ENCODE measurements at regions not wholly inside any gene's neighbourhood (a gene's known extent, or its start where the extent isn't known, plus 50 kb on each side); places are given as distances from the start of the nearest gene placed in this dataset.

DNA sequence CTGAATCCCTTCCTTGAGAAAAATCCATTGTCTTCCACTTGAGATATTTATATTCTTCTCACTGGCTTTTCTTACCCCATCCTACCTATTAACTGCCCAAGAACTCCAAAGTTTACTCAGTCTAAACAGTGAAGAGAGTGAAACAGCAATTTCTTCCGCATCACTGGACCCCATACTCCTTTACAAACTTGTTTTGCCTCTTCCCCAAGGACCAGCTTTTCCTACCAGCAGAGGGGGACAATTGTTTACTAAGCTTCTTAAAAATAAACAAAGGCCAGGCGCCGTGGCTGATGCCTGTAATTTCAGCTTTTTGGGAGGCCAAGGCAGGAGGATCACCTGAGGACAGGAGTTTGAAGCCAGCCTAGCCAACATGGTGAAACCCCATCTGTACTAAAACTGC is 52.0 kb downstream of the LRATD1 start:
- DNase-seq: no peak

DNA sequence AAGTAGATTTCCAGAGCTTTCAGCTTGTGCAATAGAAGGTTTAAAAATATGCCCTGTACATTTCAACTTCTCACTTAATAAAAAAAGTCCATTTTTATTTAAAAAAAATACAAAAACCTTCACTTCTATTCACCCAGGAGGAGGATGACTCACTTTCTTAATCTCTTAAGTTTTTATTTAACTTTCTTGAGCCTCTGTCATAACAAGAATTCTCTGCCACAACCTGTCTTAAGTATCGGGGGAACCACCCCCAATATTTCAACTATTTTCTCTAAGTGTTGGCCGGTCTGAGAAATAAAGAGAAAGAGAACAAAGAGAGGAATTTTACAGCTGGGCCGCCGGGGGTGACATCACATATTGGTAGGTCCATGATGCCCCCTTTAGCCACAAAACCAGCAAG is 58.4 kb downstream of the LRATD1 start:
- no peak for DNase-seq

DNA sequence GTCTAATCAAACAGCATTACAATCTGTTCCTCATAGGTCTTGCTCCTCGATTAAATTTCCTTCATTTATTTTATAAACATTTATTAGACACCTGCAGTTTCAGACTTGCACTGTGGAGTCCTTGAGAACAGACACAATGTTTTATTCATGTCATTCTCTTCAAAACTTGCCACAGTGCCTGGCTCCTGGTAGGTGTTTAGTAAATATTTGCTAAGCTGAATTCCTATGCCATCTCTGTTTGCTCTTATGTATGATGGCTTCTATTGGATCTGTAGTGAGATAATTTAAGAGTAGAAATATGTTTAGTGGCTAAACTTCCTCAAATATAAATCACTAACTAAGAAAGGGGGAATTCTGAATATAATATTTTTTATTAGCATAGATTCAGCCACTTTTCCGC is 61.4 kb downstream of the LRATD1 start:
- no peak for DNase-seq

DNA sequence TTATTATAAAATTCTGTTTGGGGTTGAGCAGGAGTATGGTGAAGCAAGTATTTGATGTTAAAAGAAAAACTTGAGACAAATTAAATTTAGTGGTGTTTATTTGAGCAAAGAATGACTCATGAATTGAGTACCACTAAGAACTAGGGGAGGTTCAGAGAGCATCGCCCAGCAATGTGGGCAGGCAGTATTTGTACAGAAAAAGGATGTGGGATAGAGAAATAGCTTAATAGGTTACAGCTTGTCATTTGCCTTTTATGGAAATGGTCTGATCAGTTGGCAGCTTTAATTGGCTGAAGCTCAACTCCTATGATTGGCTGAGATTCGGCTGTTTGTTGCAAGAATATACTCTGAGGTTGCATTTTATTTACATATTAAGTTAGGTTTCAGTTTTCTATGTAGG is 68.2 kb downstream of the LRATD1 start:
- no peak for DNase-seq

DNA sequence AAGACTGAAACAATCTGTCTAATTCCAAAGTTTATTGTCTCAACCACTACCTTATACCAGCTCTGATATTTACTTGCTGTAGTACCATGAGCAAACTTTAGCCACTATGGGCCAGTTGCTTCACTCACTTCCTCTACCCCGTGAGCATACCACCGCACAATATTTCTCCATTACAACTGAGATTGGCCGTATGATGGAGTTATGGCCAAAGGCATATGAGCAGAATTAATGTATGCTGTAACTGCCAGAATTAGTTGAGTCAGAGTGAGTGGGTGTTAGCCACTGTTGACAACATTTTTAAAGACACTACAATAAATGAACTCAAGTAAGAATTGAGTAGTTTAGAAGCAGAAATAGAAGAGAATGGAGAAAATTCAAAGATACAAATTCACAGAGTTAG is 69.7 kb downstream of the LRATD1 start:
- DNase-seq: no peak

DNA sequence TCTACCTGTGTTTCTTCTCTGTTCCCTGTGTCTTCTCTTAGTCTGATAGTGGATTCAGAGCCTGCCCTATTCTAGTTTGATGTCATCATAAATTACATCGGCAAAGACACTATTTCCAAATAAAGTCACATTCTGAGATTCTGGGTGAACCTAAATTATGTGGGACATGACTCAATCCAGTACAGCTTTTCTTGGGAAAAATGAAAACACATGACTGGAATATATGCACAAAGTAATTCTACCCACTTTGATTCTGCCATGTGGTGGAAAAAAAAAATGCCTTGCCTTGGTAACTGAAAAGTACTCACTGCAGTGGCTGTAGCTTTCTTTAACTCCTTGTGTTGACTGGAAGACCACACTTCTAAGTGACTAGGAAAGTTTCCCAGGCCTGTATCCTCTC is 73.7 kb downstream of the LRATD1 start:
- no peak for DNase-seq

DNA sequence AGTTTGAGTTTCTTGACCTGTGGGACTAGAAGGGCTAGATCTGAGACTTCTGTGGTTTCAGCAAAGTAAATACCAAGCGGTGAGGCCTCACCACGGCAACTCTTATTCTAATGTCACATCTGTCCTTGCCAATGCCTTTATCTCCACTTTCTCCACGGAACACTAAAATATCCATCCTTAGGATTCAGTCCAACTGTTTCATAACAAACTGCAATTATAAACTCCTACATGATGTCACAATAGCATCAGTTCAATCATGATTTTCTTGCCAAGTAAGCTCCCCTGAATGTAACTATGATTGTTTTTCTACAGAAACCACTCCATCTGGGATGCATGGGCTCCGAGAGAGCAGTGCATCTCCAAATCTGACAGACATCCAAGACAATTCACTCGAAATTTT is 79.6 kb downstream of the LRATD1 start:
- no peak for DNase-seq

DNA sequence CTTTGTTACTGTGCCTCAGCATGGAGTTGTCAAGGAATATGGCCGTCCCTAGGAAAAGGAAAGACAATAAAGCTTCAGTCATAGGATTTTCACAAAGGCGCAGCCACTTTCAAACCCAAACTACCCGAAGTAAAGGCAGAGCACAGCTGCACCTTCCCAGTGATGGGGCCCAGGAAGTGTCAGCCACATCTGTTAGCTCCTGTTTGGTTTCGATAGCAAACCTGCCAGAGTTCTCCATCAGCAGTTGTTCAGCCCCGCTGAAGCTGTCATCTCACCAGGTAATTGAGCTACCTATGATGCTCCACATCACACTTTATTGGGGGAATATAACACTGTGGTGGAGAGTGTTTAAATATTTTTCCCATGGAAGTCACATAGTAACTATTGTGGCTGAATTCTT is 80.7 kb downstream of the LRATD1 start:
- no peak for DNase-seq

DNA sequence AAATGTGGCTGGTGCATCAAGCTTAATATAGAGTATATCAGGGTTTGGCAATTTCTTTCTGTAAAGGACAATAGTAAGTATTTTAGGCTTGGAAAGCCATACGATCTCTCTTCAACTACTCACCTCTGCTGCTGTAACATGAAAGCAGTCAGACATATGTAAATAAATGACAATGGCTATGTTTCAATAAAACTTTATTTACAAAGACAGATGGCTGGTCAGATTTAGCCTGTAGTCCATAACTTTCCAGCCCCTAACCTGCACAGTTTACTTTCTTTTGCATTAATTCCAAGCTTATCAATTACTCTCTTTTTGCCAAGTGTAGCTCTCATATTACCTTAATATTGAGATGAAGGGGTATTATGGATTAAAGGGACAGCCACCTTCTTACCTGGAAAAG is 83.1 kb downstream of the LRATD1 start:
- DNase-seq: no peak

DNA sequence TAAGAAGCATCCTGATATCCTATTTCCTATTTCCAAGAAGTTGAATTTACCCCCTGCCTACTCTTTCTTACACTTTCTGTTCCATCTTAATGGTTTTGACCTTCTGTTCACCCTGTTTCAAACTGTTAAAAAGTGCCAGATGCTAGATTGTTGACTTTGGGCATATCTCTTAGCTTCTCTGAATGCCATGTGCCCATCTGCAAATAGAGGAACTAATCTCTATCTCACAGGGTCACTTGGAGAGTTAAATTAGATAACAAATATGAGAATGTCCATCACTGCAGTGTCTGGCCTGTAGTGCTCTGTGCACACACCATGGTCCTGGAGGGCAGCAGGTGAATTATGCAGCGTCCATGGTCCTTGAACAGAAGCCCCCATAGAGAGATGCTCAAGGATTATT is 83.8 kb downstream of the LRATD1 start:
- no peak for DNase-seq

DNA sequence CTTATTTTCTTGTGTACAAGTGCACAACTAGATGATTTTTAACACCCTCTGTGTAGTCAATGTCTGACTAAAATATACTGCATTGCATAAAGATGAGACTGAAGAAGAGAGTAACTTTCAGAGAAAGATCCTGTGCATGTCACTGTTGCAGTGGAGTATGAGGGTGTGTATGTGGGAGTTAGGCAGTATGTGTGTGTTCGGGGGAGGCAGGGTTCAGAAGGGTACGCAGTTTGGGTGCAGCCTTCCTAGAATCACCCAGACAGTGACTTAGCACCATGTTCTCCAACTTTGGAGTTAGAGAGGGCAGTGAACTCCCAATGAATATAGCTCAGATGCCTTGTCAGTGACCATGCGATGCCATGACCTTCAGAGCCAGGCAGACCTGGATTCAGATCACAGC is 84.6 kb downstream of the LRATD1 start:
- no peak for DNase-seq

DNA sequence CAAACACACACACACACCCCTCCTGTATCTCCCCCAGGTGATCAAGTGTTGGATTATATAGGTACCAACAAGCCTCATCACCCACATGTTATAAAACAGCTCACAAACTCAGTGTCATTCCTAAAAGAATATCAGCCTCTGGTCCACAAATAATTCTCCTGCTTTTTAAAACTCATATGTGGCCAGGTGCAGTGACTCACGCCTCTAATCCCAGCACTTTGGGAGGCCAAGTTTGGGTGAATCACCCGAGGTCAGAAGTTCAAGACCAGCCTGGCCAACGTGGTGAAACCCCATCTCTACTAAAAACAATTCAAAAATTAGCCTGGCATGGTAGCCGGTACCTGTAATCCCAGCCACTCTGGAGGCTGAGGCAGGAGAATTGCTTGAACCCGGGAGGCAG is 87.8 kb downstream of the LRATD1 start:
- no peak for DNase-seq

DNA sequence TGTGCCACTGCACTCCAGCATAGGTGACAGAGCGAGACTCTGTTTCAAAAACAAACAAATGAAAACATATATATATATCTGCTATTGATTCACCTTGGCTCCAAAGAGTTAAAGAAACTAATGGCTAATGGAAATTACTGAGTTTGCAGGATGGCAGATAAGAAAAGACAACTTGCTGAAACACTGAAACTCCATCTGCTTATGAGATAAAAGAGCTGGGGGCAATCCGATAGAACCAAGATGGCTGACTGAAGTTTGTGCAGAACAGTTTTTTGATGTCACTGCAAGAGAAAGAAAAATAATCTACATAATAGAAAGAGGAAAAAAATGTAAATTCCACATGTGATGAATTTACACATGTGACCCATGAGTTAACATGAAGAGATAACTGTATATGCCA is 88.2 kb downstream of the LRATD1 start:
- DNase-seq: no peak

DNA sequence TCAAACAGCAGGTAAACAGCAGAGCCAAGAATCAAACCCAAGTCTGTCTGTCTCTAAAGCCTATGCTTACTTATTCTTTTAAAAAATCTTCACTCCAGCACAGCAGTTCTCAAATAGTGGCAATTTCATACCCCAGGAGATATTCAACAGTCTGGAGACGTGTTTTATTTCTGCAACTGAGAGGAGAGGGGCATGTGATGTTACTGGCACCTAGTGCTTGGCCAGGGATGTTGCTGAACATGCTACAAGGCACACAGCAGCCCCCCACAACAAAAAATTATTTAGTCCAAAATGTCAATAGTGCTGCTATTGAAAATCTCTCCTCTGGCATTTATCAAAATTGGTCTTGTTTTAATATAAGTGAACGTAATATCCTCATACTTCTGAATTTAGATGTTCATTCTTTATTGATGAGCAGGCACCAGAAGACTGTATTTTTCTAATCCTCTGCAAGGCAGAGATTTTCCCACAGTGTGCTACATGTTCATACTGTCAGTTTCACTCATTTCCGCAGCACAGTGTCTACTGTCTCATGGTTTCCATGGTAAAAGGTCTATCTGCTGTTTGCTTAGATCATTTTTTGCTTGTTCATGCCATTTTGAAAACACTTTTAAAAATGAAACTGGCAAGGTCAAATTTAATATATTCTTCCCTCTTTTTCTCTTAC is 90.5 kb downstream of the LRATD1 start:
- DNase-seq: no peak

DNA sequence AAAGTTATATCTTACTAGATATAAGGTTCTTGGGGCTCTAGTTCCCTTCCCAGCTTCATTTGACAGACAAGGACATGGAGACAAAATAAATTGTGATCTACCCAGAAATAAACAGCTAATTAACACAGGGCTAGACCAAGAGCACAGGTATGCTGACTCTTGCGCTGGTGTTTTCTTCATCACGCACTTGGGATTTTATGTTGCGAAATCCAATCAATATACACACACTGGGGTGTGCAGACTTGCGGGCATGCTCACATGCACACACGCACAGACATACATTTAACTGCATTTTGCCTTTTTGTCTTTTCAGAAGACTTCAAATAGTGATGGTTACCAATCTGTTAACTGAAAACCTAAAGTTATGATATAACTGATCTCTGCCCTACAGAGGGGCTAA is 91.2 kb downstream of the LRATD1 start:
- no peak for DNase-seq

DNA sequence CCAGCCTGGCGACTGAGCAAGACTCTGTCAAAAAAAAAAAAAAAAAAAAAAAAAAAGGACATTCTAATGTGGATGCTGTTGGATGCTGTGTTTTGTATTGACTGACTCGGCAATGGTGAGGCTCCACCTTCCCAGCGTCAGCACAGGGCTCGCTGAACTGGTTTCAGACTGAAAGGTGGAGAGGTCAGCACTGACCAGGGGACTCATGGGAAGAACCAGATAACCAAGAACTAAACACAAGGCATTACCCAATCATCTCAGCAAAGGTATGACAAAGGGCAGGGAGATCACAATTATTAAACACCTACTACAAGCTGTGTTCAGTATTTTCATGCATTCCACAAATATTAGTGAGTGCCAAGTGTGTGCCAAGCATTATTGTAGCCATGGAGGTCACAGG is 103.2 kb downstream of the LRATD1 start:
- DNase-seq: no peak

DNA sequence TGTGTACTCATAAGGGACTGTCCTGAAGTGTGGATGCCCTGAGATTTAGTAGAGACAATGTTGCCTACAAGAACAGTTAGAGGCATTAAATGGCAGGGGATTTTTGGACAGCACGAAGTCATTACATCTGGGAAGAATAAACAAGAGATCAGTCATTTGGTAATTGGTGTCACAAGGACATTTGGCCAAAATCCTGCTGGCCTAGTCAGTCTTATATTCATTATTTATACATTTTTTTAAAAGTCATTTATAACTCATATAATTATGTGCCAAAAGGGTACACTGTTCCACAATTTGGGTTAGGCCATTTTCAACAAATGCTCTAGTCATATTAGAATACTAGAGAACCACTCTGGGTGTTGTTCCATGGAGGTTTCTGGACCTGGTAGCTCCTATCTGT is 104.7 kb downstream of the LRATD1 start:
- DNase-seq: no peak

DNA sequence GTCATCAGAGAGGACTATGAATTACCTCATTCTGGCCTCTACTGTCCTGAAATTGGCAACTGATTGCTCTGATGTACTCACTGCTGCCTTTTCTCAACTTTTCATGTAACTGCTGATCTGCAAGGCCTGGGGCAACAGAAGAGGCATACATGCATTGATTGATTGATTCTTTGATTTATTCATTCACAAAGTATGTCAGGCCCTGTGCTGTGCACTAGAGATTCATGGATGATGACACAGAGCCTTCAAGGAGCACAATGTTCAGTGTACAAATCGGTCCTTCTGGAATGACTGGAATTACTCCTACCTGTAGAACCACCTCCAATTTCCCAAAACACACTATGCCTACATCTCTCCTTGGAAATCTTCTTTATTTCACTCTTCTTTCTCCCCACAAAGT is 111.3 kb downstream of the LRATD1 start:
- DNase-seq: no peak

DNA sequence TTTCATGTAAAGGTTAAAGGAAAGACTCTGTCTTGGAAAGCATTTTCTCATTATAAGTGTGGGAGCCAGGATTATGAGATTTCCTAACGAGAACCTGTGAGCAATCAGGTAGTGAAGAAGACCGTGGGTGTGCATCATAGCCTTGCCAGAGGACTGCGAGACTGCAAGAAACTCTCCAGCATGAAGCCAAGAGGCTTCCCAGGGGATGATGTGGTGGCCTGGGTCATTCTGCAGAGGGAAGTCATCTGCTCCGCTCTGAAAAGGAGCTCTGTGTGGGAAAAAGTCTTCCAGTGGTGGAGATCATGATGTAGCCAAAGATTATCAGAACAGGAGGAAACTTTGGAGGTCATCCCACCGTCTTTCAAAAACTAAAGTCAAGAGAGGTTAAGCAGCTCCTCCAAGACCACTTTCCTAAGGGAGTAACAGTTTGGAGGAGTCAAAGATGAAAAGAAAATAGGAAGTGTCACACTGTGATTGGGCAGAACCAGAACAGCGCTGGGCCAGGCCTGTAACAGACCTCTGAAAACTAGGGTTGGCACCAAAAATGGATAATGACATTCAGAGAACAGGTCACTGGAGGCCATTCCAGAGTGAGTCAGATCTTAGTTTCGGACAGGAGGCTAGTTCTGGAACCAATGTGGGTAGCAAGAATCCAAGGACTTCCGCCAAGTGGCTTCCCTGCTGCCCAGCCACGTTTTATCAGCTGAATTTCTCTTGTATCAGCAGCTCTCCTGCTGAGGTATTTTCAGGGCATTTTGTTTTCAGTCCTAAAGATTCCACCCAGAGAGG is 113.0 kb downstream of the LRATD1 start:
- no peak for DNase-seq

DNA sequence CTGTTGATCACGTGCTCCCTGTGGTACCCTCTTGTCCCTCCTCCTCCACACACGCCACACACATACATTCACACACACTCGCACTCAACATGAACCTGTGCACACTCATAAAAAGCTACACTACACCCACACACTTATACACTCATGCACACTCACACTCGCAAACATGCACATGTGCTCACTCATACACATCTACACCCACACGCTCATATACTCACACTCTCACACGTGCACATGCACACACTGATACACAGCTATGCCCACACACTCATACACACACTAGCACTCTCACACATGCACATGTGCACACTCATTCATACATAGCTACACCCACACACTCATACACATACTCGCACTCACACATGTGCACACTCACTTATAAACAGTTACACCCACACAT is 113.6 kb downstream of the LRATD1 start:
- no peak for DNase-seq

DNA sequence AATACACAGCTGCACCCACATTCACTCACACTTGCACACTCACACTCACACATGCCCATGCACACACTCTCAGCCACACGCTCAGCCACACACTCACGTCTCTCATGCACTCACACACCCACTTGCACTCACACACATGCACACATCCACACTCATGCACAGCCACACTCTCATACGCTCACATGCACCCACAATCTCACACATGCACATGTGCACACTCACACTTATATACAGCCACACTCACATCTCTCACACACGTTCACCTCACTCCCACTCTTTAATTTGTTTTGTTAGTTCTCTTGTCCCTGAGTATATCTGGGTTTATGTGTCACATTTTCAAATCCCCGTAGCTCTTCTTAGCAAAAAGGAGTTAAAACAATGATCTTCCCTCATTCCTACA is 114.9 kb downstream of the LRATD1 start:
- no peak for DNase-seq

DNA sequence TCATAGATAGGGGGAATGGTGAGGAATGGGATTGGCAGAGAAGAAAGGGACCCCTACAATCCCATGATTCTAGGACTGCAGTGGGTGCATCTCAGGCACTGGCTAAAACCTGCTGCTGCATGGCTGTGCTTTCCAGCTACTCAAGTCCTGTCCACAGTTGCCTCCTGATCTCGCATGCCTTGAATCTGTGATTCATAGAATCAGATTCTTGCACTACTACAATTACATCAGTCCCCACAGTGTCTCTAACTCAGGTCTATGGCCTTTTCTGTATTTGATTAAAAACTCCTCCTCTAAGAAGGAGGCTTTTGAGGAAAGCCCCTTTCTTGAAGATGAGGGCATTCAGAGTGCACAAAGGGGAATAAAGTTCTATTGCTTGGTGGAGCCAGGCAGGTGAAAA is 117.4 kb downstream of the LRATD1 start:
- no peak for DNase-seq

DNA sequence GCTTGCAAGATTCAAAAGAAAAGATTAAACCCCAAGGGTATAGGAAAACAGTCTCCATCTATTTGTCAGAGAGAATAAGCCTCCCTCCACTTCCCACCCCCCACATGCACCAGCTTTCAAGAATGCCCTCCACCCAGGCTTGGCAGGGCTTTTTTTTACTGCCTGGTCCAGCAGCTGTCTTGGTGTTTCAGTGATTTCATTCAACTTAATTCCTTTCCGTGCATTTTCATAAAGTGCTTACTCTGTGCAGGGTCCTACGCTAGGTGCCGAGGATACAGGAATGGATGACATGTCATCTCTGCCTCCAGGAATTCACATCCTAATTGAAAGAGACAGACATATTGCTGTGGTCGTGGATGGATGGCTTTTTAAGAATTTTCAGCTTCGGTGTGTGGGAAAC is 117.9 kb downstream of the LRATD1 start:
- no peak for DNase-seq

DNA sequence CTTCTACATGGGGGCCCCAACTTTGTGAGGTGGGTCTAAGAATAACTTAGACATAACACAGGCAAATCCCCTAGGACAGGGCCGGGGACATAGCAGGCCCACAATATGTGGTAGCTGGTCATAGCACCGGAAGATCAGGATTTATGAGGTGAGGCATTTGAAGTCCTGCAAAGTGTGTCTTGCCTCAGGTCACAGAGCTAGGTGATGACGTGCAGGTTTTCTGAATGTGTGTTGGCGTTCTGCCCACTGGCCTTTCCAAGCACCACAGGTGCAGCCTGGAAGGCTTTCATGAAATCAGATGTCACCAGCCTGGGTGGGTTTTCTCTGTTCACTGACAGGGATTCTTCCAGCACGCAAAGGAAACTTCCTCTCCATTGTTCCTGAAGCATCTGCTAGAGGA is 119.1 kb downstream of the LRATD1 start:
- no peak for DNase-seq

DNA sequence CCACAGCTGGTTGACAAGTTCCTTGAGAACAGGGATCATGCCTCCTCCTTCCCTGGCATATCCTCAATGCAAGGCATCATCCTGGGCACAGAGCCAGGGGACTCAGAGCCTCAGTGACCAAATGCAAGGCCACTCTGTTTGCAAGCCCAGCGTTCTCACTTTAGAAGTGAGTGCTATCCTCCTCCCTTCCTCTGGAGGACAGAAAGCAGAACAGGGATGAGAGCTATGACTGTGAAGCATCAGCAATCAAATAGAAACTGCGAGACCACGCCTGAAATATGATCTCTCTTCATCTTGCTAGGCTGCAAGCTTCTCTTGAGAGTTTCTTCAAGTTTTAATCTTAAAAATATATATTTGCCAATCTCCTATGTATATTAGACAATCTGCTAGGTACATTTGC is 119.8 kb downstream of the LRATD1 start:
- no peak for DNase-seq
